ENCODE measurements at regions not wholly inside any gene's neighbourhood (a gene's known extent, or its start where the extent isn't known, plus 50 kb on each side); places are given as distances from the start of the nearest gene placed in this dataset.
"Not testable (repeated sequence)": the region's sequence is repeated elsewhere in the genome, so short reads cannot be mapped to it uniquely, and the experiment has no call there.

DNA sequence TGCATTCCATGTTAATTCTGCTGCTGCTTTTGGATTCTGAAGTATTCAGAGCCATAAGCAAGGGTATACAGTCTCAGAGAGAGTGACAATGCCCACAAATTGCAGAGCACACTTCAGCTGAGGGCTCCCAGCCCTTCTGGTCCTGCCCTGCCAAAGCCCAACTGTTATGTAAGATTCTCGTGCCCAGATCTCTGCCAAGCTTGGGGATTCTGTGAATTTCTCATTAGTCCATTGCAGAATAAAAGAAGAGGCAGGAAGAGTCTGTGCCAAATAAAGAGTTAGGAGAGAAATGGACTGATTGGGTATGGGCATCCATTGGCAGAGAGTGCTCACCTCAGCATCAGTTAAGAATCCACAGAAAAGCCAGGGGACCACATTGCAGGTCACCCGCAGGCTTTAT, 112.0 kb upstream of the PNPT1 start:
- intact Hi-C loops (cut with micrococcal nuclease), result no loop called here
- no peak overlapping the region for H3K4me3 Mint-ChIP-seq (ENCODE audit: unreplicated experiment)
- no TSS peak for BruUV-seq (replicated peaks)

GRCh38 chr2:55804535-55804934, 110.9 kb upstream of the PNPT1 start:
- BruUV-seq (replicated peaks), result no TSS peak
- H3K36me3 Mint-ChIP-seq (ENCODE audit: insufficient read depth, unreplicated experiment), result no peaks in the 10 kb centered on the region
- H3K9me3 Mint-ChIP-seq (ENCODE audit: unreplicated experiment), result no peaks in the 10 kb centered on the region
- no peak overlapping the region for H3K27ac Mint-ChIP-seq (ENCODE audit: low read depth, unreplicated experiment)
- H3K4me1 Mint-ChIP-seq (ENCODE audit: insufficient read depth, unreplicated experiment), result peaks cover 17% of the 10 kb centered on the region
- ChIA-PET POLR2A (no interaction called here), CTCF (interaction anchor here (0.7 kb wide), 1 partner anchor 17 kb away, joined by 4 read pairs; no protein-coding TSS in a partner anchor)
- intact Hi-C loops (cut with micrococcal nuclease), result no loop called here
- H3K4me3 Mint-ChIP-seq (ENCODE audit: unreplicated experiment), result no peak overlapping the region
- no peaks in the 10 kb centered on the region for H3K27me3 Mint-ChIP-seq (ENCODE audit: insufficient read depth, unreplicated experiment)
- no peak for DNase-seq (ENCODE audit: unreplicated experiment)
- no peak for TF ChIP-seq CTCF (IDR thresholded peaks at IDR 0.05; ENCODE audit: unreplicated experiment)

More for the DNA sequence above, 112.0 kb upstream of the PNPT1 start:
- H3K9me3 Mint-ChIP-seq (ENCODE audit: unreplicated experiment), result no peaks in the 10 kb centered on the region
- no peak overlapping the region for H3K27ac Mint-ChIP-seq (ENCODE audit: low read depth, unreplicated experiment)
- ChIA-PET CTCF (interaction anchor here (1.5 kb wide), 1 partner anchor 23 kb away, joined by 5 read pairs; no protein-coding TSS in a partner anchor), POLR2A (interaction anchor here (1.0 kb wide), 1 partner anchor 28 kb away, joined by 3 read pairs; no protein-coding TSS in a partner anchor)
- TF ChIP-seq CTCF (IDR thresholded peaks at IDR 0.05; ENCODE audit: unreplicated experiment), result no peak
- DNase-seq (ENCODE audit: unreplicated experiment), result no peak
- H3K27me3 Mint-ChIP-seq (ENCODE audit: insufficient read depth, unreplicated experiment), result no peaks in the 10 kb centered on the region
- H3K36me3 Mint-ChIP-seq (ENCODE audit: insufficient read depth, unreplicated experiment), result no peaks in the 10 kb centered on the region
- H3K4me1 Mint-ChIP-seq (ENCODE audit: insufficient read depth, unreplicated experiment), result peaks cover 29% of the 10 kb centered on the region

- DNase-seq (ENCODE audit: unreplicated experiment), result no peak
- H3K4me1 Mint-ChIP-seq (ENCODE audit: insufficient read depth, unreplicated experiment), result peaks cover 14% of the 10 kb centered on the region
- H3K27me3 Mint-ChIP-seq (ENCODE audit: insufficient read depth, unreplicated experiment), result no peaks in the 10 kb centered on the region
- H3K36me3 Mint-ChIP-seq (ENCODE audit: insufficient read depth, unreplicated experiment), result no peaks in the 10 kb centered on the region
- no peaks in the 10 kb centered on the region for H3K9me3 Mint-ChIP-seq (ENCODE audit: unreplicated experiment)
- CTCF ChIA-PET, result interaction anchor here (0.5 to 1.9 kb wide), 4 partner anchors 30 to 90 kb away, joined by 3 to 8 read pairs (median 4); no protein-coding TSS in a partner anchor
- H3K4me3 Mint-ChIP-seq (ENCODE audit: unreplicated experiment), result no peak overlapping the region
- POLR2A ChIA-PET, result interaction anchor here (1.0 to 1.3 kb wide), 3 partner anchors 22 to 42 kb away, joined by 3 to 6 read pairs (median 3); no protein-coding TSS in a partner anchor
- no TSS peak for BruUV-seq (replicated peaks)
- H3K27ac Mint-ChIP-seq (ENCODE audit: low read depth, unreplicated experiment), result no peak overlapping the region
- TF ChIP-seq CTCF (IDR thresholded peaks at IDR 0.05; ENCODE audit: unreplicated experiment), result no peak
- intact Hi-C loops (cut with micrococcal nuclease), result no loop called here
These were observed 108.4 kb upstream of the PNPT1 start for GRCh38 chr2:55802067-55802466.

DNA sequence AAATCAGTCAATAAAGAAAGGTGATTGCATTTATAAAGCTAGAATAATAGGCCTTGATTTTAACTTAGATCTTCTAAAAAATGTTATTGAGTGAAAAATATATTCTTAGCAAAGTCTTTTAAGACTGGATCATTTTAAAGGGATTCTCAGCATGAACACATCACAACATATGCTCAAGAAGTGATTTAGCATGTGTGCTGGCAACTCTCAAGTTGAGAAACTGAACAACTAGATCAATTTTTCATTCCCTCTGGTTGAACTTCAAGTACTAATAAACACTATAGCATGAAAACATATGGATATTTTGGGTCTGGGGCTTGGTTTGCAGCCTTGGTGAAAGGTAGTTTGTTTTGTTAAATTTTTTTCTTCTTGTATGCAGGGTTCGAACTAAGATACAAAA, 107.8 kb upstream of the PNPT1 start:
- DNase-seq (ENCODE audit: unreplicated experiment), result no peak
- BruUV-seq (replicated peaks), result no TSS peak
- Mint-ChIP-seq H3K27me3 (ENCODE audit: insufficient read depth, unreplicated experiment) (no peaks in the 10 kb centered on the region), H3K4me3 (ENCODE audit: unreplicated experiment) (no peak overlapping the region), H3K36me3 (ENCODE audit: insufficient read depth, unreplicated experiment) (no peaks in the 10 kb centered on the region), H3K4me1 (ENCODE audit: insufficient read depth, unreplicated experiment) (peaks cover 14% of the 10 kb centered on the region), H3K9me3 (ENCODE audit: unreplicated experiment) (no peaks in the 10 kb centered on the region), H3K27ac (ENCODE audit: low read depth, unreplicated experiment) (no peak overlapping the region)
- ChIA-PET POLR2A (interaction anchor here (0.8 to 2.4 kb wide), 4 partner anchors 8 to 25 kb away, joined by 3 to 18 read pairs (median 5); no protein-coding TSS in a partner anchor), CTCF (interaction anchor here (0.9 to 1.9 kb wide), 2 partner anchors 30 to 91 kb away, joined by 4 to 8 read pairs; no protein-coding TSS in a partner anchor)
- intact Hi-C loops (cut with micrococcal nuclease), result no loop called here
- TF ChIP-seq CTCF (IDR thresholded peaks at IDR 0.05; ENCODE audit: unreplicated experiment), result no peak

DNA sequence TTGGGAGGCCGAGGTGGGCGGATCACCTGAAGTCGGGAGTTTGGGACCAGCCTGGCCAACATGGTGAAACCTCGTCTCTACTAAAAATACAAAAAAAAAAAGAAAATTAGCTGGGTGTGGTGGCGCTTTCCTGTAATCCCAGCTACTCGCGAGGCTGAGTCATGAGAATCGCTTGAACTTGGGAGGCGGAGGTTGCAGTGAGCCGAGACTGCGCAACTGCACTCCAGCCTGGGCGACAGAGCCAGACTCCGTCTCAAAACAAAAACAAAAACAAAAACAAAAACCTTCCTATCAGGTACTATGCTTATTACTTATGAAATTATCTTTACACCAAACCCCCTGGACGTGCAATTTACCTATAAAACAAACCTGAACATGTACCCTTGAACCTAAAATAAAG, 106.0 kb upstream of the PNPT1 start:
- CTCF ChIA-PET, result interaction anchor here (0.8 kb wide), 1 partner anchor 28 kb away, joined by 3 read pairs; no protein-coding TSS in a partner anchor
- H3K36me3 Mint-ChIP-seq (ENCODE audit: insufficient read depth, unreplicated experiment); H3K27me3 Mint-ChIP-seq (ENCODE audit: insufficient read depth, unreplicated experiment); BruUV-seq (replicated peaks); H3K4me1 Mint-ChIP-seq (ENCODE audit: insufficient read depth, unreplicated experiment); H3K9me3 Mint-ChIP-seq (ENCODE audit: unreplicated experiment); H3K4me3 Mint-ChIP-seq (ENCODE audit: unreplicated experiment); intact Hi-C loops (cut with micrococcal nuclease); DNase-seq (ENCODE audit: unreplicated experiment); H3K27ac Mint-ChIP-seq (ENCODE audit: low read depth, unreplicated experiment): not testable (repeated sequence)
- POLR2A ChIA-PET, result interaction anchor here (1.4 to 2.4 kb wide), 2 partner anchors 10 to 51 kb away, joined by 3 to 18 read pairs; no protein-coding TSS in a partner anchor
